ENCODE measurements at regions not wholly inside any gene's neighbourhood (a gene's known extent, or its start where the extent isn't known, plus 50 kb on each side); places are given as distances from the start of the nearest gene placed in this dataset.

DNA sequence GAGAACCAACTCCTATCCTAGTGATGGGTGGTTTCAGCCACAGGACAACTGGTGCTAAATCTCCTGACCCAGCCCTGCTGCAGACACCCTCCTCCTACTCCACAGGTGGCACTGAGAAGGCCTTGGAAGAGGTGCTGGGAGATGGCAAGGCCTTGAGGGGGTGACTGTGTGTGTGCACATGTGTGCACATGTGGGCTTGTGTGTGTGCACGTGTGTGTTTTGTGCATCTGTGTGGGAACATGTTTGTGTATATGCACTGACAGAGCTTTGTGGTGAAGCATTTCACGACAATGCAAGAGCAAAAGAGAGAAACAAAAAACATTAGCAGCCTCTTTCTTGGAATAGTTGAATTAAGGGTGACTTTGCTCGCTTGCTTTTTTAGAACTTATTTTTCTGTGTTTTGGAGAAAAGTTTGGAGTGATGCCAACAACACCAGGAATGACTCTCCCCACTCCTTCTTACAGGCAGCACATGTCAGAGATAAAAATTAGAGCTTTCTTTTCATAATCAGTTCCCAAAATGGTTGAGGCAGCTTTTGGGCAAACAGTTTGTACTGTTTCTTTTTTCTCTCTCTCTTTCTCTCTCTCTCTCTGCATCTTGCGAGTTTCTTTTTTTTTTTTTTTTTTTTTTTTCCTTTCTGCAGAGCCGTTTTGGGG, 69.5 kb downstream of the SEC61G start:
- H3K9ac ChIP-seq (ENCODE audit: control insufficient read depth, insufficient read depth, low read length): no peak overlapping the region
- POLR2A ChIA-PET: no interaction called here
- DNase-seq (ENCODE audit: low read depth, low spot score) (no peak), ATAC-seq (no peak), FAIRE-seq (no peak)
- no TSS peak for BruUV-seq (replicated peaks)
- H2AFZ ChIP-seq (ENCODE audit: control insufficient read depth, low read depth, low read length): no peak overlapping the region
- no peaks in the 10 kb centered on the region for H3K9me3 ChIP-seq (replicated peaks; ENCODE audit: control insufficient read depth, insufficient read depth, low read length)
- SMC1A ChIA-PET (ENCODE audit: uncharacterized antibody, unreplicated experiment): interaction anchor here (0.9 kb wide), 1 partner anchor 11 kb away, joined by 3 read pairs; no protein-coding TSS in a partner anchor
- no peaks in the 10 kb centered on the region for H3K79me2 ChIP-seq (ENCODE audit: control insufficient read depth, insufficient read depth, low read length)
- H3K27ac ChIP-seq (ENCODE audit: control insufficient read depth, insufficient read depth): no peak overlapping the region
- RAD21 ChIA-PET (ENCODE audit: unreplicated experiment): no interaction called here
- intact Hi-C loops (cut with micrococcal nuclease; ENCODE audit: unreplicated experiment): no loop called here
- CTCF ChIA-PET: no interaction called here
- H3K4me1 ChIP-seq (ENCODE audit: control insufficient read depth, insufficient read depth, low read length): no peaks in the 10 kb centered on the region
- TF ChIP-seq ZBED1 (IDR thresholded peaks at IDR 0.05; ENCODE audit: borderline replicate concordance): no peak
- TF ChIP-seq CBX5 (IDR thresholded peaks at IDR 0.05; ENCODE audit: low read depth): no peak
- TF ChIP-seq, protein P1, sequence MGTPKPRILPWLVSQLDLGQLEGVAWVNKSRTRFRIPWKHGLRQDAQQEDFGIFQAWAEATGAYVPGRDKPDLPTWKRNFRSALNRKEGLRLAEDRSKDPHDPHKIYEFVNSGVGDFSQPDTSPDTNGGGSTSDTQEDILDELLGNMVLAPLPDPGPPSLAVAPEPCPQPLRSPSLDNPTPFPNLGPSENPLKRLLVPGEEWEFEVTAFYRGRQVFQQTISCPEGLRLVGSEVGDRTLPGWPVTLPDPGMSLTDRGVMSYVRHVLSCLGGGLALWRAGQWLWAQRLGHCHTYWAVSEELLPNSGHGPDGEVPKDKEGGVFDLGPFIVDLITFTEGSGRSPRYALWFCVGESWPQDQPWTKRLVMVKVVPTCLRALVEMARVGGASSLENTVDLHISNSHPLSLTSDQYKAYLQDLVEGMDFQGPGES (IDR thresholded peaks at IDR 0.05): no peak
- no peak for TF ChIP-seq RELA (IDR thresholded peaks at IDR 0.05; ENCODE audit: borderline replicate concordance, partially characterized antibody)
- no peak for TF ChIP-seq SRF (IDR thresholded peaks at IDR 0.05; ENCODE audit: low read depth in 2 of 2, low read length in 2 of 2)
- TF ChIP-seq, protein P2, sequence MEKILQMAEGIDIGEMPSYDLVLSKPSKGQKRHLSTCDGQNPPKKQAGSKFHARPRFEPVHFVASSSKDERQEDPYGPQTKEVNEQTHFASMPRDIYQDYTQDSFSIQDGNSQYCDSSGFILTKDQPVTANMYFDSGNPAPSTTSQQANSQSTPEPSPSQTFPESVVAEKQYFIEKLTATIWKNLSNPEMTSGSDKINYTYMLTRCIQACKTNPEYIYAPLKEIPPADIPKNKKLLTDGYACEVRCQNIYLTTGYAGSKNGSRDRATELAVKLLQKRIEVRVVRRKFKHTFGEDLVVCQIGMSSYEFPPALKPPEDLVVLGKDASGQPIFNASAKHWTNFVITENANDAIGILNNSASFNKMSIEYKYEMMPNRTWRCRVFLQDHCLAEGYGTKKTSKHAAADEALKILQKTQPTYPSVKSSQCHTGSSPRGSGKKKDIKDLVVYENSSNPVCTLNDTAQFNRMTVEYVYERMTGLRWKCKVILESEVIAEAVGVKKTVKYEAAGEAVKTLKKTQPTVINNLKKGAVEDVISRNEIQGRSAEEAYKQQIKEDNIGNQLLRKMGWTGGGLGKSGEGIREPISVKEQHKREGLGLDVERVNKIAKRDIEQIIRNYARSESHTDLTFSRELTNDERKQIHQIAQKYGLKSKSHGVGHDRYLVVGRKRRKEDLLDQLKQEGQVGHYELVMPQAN (conservative IDR thresholded peaks at IDR 0.05): no peak
- no peak for TF ChIP-seq MYC (IDR thresholded peaks at IDR 0.05; ENCODE audit: insufficient read depth, insufficient read length, insufficient replicate concordance, low read length, severe bottlenecking)
- no peak for TF ChIP-seq POU2F2 (IDR thresholded peaks at IDR 0.05; ENCODE audit: borderline replicate concordance, low read depth, low read length)
- TF ChIP-seq CHD2 (IDR thresholded peaks at IDR 0.05; ENCODE audit: borderline replicate concordance, low read depth, low read length): no peak
- no peak for TF ChIP-seq KLF5 (IDR thresholded peaks at IDR 0.05; ENCODE audit: partially characterized antibody)
- TF ChIP-seq JUND (IDR thresholded peaks at IDR 0.05; ENCODE audit: low read depth, low read length): no peak
- no peak for TF ChIP-seq MTA2 (IDR thresholded peaks at IDR 0.05; ENCODE audit: low read depth)
- no peaks in the 10 kb centered on the region for H3K36me3 ChIP-seq (ENCODE audit: control insufficient read depth in 2 of 2, insufficient read depth in 2 of 2, low read length in 1 of 2)
- in situ Hi-C loops (cut with MboI): no loop called here
- H4K20me1 ChIP-seq (ENCODE audit: control insufficient read depth, insufficient read depth): no peaks in the 10 kb centered on the region
- no peak overlapping the region for H3K4me2 ChIP-seq (ENCODE audit: control insufficient read depth, insufficient read depth)
- 2% methylated on average over 3 of the region's 5 CpGs for WGBS (ENCODE audit: insufficient coverage, insufficient replicate concordance, low lambda C conversion rate, missing lambda C conversion rate)
- H3K4me3 ChIP-seq: no peak overlapping the region
- H3K27me3 ChIP-seq (replicated peaks in 1 of 2; ENCODE audit: control insufficient read depth in 2 of 2, insufficient read depth in 2 of 2, low read length in 1 of 2): no peaks in the 10 kb centered on the region

Data from GM12878 (cell line).